HUDEP-2 (cell line): ENCODE measurements at regions not wholly inside any gene's neighbourhood (a gene's known extent, or its start where the extent isn't known, plus 50 kb on each side); places are given as distances from the start of the nearest gene placed in this dataset.
"Not testable (repeated sequence)": the region's sequence is repeated elsewhere in the genome, so short reads cannot be mapped to it uniquely, and the experiment has no call there.

Experiments used
- DNase-seq, 76 experiments: peaks; one replicate each; lab custom pipeline; 2025; ENCODE audit not compliant: unreplicated experiment in 76 of 76; lab: John Stamatoyannopoulos, UW

GRCh38 chr3:147159141-147159540 lies 247.2 kb downstream of the ZIC4 start:
- DNase-seq, result no peak

DNA sequence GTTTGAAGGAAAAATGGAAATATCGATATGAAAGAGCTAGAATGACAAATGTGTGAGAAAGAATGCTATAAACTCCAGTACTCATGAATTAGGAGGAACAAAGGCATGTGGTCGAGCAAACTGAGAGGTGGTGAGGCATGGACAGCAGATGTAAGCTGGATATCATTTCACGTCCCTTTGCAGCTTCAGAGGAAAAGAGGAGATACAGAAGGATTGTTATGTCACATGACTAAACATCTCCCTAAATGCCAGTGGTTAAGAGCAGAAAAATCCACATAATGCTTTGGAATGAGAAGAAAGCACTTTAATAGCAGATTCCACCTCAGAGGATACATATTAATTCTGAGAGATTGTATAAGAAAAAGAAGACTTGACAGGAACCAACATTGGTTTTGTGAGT lies 248.7 kb downstream of the ZIC4 start:
- no peak for DNase-seq

GRCh38 chr3:147154988-147155387 lies 251.4 kb downstream of the ZIC4 start:
- not testable (repeated sequence) for DNase-seq

GRCh38 chr3:147153830-147154539 lies 252.4 kb downstream of the ZIC4 start:
- DNase-seq, result no peak

- DNase-seq, result no peak
These were observed 253.9 kb downstream of the ZIC4 start for GRCh38 chr3:147152476-147152875.

DNA sequence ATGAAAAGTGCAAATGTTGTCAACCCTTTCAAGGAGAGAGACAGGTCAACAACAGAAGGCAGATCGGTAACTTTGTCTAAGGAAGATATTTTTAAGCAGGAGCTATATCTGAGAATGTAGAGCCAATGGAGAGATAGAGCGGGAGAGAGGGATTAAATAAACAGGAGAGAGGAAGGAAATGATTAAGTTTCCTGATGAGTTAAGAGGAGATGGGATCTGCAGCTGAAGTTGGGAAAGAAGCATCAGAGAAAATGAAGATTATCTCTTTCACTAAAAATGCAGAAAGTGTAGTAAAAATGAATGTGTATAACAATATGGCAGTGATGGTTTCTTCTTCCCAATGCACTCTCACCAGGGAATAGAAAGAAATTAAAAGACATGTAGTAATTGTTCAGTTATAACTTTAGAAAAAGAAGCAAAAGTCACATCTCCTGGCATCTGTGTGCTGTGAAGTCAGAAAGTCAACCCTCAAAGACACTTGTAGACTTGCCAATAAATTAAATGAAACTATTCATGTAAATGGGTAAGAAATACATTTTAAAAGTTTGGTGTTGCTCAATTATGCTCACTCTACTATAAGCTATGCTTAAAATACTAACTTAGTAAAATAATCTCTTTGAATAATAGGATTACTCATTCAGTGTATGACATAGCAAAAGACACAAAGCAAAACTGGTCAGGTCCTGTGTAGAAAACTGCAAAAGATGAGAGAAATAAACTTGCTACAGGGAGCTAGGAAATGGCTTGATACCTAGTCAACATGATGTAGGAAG lies 264.6 kb downstream of the ZIC4 start:
- DNase-seq, result no peak

- no peak for DNase-seq
These were observed 267.0 kb downstream of the ZIC4 start for GRCh38 chr3:147139341-147139740.

DNA sequence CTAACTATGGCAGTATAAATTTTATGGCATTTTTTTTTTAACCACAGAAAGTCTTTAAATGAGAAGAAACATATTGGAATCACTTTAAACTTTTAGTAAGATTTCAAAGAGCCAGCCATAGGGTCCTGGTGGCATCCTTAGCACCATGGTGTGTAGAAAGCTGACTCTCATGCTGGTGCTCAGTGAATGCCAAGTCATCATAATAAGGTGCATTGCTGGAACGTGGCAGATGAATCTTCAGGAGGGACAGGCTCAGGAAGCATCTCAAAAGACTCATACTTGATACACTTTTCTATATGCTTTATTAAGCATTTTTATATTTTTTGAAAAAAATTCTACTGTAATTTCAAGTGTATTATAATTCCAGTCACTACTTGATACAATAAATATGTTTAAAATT lies 274.2 kb downstream of the ZIC4 start:
- DNase-seq, result no peak

DNA sequence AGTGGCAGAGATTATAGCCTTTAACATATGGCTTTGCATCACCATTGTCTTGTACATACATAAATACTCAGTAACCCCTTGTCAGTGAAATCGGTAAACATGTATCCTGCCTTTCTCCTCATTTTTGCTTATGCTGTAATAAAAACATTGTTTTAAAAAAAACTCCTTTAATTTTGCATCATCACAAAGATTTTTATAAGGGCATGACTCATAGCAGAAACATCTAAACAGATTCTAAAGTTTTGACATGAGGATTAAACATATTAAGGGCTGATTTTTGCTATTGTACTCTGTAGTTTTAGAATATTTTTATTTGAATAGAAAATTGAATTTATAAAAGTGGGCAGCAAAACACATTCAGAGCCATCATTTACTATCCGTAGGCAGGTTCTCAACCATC lies 275.9 kb downstream of the ZIC4 start:
- DNase-seq, result no peak

DNA sequence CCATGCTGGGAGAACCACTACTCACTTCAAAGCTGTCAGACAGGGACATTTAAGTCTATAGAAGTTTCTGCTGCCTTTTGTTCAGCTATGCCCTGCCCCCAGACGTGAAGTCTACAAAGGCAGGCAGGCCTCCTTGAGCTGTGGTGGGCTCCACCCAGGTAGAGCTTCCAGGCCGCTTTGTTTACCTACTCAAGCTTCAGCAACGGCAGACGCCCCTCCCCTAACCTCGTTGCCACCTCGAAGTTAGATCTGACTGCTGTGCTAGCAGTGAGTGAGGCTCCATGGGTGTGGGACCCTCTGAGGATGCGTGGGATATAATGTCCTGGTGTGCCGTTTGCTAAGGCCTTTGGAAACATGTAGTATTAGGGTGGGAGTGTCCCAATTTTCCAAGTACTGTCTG lies 276.7 kb downstream of the ZIC4 start:
- DNase-seq, result no peak

DNA sequence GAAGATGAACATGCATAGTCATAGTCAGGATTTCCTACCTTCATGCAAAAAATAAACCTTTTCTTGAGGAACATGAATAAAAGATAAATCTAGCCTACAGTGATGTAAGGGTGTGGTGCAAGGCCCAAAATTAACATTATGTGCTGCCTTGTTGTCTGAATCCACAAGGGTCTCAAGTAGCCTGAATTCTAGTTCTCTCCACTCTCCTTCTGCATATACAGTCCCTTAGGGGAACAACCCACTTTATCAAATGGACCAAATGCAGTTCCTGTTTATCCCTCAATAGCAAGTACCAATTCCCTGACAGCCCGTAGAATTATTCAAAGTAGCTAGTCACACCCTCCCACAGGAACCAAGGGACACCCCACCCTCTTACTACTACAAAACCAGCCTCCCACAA lies 284.0 kb downstream of the ZIC4 start:
- no peak for DNase-seq

- no peak for DNase-seq
These were observed 286.4 kb downstream of the ZIC4 start for GRCh38 chr3:147119989-147120388.

- no peak for DNase-seq
These were observed 287.0 kb downstream of the ZIC4 start for GRCh38 chr3:147119346-147119745.

- DNase-seq, result no peak
These were observed 287.7 kb downstream of the ZIC4 start for GRCh38 chr3:147118611-147119010.

DNA sequence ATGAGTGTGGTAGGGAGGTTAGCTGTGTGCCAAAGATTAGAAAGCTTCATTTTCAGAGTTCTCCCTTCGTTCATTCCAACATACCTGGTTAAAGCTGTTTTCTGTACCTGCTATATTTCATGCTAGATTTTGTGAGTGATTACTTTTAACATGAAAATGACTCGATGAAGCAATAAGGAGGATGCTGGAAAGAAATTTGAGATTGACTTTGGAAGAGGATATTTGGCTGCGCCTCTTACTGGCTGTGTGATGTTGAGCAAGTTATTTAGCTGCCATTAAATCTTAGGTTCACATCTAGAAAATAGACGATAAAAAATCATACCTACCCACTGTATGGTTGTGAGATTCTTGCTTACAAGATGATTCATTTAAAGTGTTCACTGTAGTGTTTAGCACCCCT lies 288.7 kb downstream of the ZIC4 start:
- no peak for DNase-seq

DNA sequence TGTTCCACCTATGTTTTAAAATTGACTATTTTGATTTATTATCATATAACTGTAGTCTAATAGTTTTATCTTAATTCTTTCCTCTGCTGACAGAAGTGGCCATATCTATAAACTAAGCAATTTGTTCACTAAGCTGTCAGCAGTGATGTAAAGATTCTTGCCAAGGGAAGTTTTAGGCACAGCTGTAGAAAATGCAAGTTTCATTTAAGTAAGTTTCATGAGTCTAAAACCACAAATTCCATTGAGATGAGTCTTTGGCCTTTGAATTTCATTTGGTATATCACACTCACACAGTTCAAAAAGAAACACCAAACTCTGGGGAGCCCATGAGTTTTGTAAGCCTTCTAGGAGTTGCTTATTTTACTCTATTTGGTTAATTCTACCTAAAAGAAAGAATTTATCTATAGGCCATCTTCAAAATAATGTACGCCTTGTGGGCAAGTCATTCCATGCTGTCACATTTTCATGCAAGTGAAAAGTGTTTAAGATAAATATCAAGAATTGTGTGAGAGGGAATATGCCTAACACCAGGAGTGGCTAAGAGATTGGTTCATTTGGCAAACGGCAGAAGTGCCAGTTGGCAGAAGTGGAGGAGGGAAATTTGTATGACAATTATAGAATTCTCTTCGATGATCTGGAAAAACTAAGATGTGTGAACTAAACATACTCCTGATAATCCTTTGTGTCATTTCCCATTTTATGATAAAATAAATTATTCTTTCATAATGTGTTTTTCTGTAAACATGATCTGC lies 292.9 kb downstream of the ZIC4 start:
- no peak for DNase-seq

DNA sequence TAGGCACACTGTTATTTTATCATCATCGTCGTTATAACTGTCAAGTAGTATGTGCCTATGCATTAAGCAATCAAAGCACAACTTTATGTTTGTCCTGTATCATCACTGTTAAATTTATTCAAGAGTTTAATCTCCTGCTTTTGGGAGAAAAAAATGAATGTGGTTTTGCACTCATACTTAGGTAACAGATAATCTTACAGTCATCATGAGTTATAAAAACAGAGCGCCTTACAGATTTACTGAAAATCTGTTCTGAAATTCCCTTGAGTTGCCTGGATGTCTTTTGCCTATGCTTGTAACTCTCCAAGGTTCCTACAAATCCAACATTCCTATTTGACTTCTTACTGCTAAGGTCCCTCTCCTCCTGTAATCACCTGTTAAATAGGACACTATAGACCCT lies 307.3 kb downstream of the ZIC4 start:
- no peak for DNase-seq

- DNase-seq, result no peak
These were observed 315.9 kb downstream of the ZIC4 start for GRCh38 chr3:147090461-147090860.

GRCh38 chr3:147089286-147089685 lies 317.1 kb downstream of the ZIC4 start:
- no peak for DNase-seq

- DNase-seq, result not testable (repeated sequence)
These were observed 346.8 kb downstream of the ZIC4 start for GRCh38 chr3:147059500-147059899.

DNA sequence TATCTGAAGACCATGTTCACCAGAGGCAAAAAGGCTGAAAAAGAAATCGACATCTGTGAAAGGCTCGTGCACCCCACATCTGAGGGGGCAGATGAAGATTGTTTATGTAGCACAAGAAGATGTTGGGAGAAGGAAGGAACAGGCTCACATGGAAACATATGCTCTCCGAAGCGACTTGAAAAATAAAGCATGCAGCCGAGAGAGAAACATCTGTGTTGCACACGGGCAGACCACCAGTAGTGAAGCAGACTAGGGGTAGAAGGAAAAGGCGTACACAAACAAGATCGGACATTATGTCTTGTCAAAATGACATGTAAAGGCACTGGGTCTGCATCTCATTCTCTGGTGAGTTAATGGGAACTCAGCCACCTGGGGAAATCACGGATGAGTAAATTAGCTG lies 356.5 kb downstream of the ZIC4 start:
- no peak for DNase-seq

GRCh38 chr3:147049305-147049704 lies 357.0 kb downstream of the ZIC4 start:
- no peak for DNase-seq
